ENCODE measurements at regions not wholly inside any gene's neighbourhood (a gene's known extent, or its start where the extent isn't known, plus 50 kb on each side); places are given as distances from the start of the nearest gene placed in this dataset.

GRCh38 chr7:25375805-25376600 is 147.7 kb upstream of the NPVF start:
- WGBS, 2 donors = 12 to 15% methylated on average over 3 of the region's 3 CpGs
- DNase-seq (ENCODE audit: low spot score in 2 of 2) = no peak
- intact Hi-C loops (cut with DNase I; ENCODE audit: low total_unique reads) = no loop called here
- no peak overlapping the region for H3K4me3 ChIP-seq (ENCODE audit: low read depth, poor library complexity, severe bottlenecking)
- TF ChIP-seq CTCF (IDR thresholded peaks at IDR 0.05) = no peak
- no peak for TF ChIP-seq POLR2A (IDR thresholded peaks at IDR 0.05)

- 73 to 76% methylated on average over 5 of the region's 5 CpGs for WGBS, 2 donors
- no peak for TF ChIP-seq POLR2A (IDR thresholded peaks at IDR 0.05)
- intact Hi-C loops (cut with DNase I; ENCODE audit: low total_unique reads) = no loop called here
- DNase-seq (ENCODE audit: low spot score in 2 of 2) = no peak
- no peak overlapping the region for H3K4me3 ChIP-seq (ENCODE audit: low read depth, poor library complexity, severe bottlenecking)
Observed at GRCh38 chr7:25379351-25380300, 151.3 kb upstream of the NPVF start.

- H3K4me3 ChIP-seq (ENCODE audit: low read depth, poor library complexity, severe bottlenecking) = no peak overlapping the region
- DNase-seq (ENCODE audit: low spot score in 2 of 2) = no peak
- WGBS, 2 donors = 50 to 69% methylated on average over 4 of the region's 4 CpGs
- no peak for TF ChIP-seq CTCF (IDR thresholded peaks at IDR 0.05)
- TF ChIP-seq POLR2A (IDR thresholded peaks at IDR 0.05) = no peak
- intact Hi-C loops (cut with DNase I; ENCODE audit: low total_unique reads) = no loop called here
Observed at GRCh38 chr7:25381818-25382589, 153.7 kb upstream of the NPVF start.

- 36 to 62% methylated on average over 4 of the region's 4 CpGs for WGBS, 2 donors
Observed at GRCh38 chr7:25382869-25383268, 154.6 kb upstream of the NPVF start.

GRCh38 chr7:25383402-25383801 is 155.1 kb upstream of the NPVF start:
- TF ChIP-seq CTCF (IDR thresholded peaks at IDR 0.05) = no peak
- no peak for TF ChIP-seq POLR2A (IDR thresholded peaks at IDR 0.05)
- intact Hi-C loops (cut with DNase I; ENCODE audit: low total_unique reads) = no loop called here
- 54 to 65% methylated on average over 2 of the region's 2 CpGs for WGBS, 2 donors
- no peak overlapping the region for H3K4me3 ChIP-seq (ENCODE audit: low read depth, poor library complexity, severe bottlenecking)
- DNase-seq (ENCODE audit: low spot score in 2 of 2) = no peak

More at GRCh38 chr7:25382869-25383268, 154.6 kb upstream of the NPVF start:
- DNase-seq (ENCODE audit: low spot score in 2 of 2) = no peak
- no peak overlapping the region for H3K4me3 ChIP-seq (ENCODE audit: low read depth, poor library complexity, severe bottlenecking)
- intact Hi-C loops (cut with DNase I; ENCODE audit: low total_unique reads) = no loop called here
- TF ChIP-seq POLR2A (IDR thresholded peaks at IDR 0.05) = no peak
- TF ChIP-seq CTCF (IDR thresholded peaks at IDR 0.05) = no peak
